Activated B cell treated with CpG ODN at 0.5 μM for 24 hours (primary cell): ENCODE measurements at regions not wholly inside any gene's neighbourhood (a gene's known extent, or its start where the extent isn't known, plus 50 kb on each side); places are given as distances from the start of the nearest gene placed in this dataset.

Experiments
- ATAC-seq: fragments of 200-7000 bp; cut with Tn5 transposase; one replicate; pipeline ENCODE4 v1.10.0; 2021; ENCODE audit warnings: low read depth, mild to moderate bottlenecking, moderate library complexity
- CTCF ChIA-PET: fragments of 350-600 bp; sonication (Branson Sonifier 250); formaldehyde crosslinking; loops from one replicate; lab custom pipeline; 2021; ENCODE audit warnings: antibody characterized with exemption; lab: Charles Lee
- POLR2A ChIA-PET: fragments of 350-600 bp; sonication (Branson Sonifier 250); formaldehyde crosslinking; loops from one replicate; lab custom pipeline; 2021; ENCODE audit warnings: antibody characterized with exemption; lab: Charles Lee
- DNase-seq: peaks from one replicate; pipeline ENCODE4 v3.0.0; 2022
- H3K27ac Mint-ChIP-seq: one replicate; pipeline ENCODE4 v1.8.0; 2020; ENCODE audit warnings: mixed read lengths
- H3K27me3 Mint-ChIP-seq: one replicate; pipeline ENCODE4 v1.8.0; 2021; ENCODE audit warnings: mixed read lengths
- H3K36me3 Mint-ChIP-seq: one replicate; pipeline ENCODE4 v1.8.0; 2021; ENCODE audit warnings: low read depth, mixed read lengths
- H3K4me1 Mint-ChIP-seq: one replicate; pipeline ENCODE4 v1.8.0; 2021; ENCODE audit warnings: mixed read lengths
- H3K4me3 Mint-ChIP-seq: one replicate; pipeline ENCODE4 v1.8.0; 2020; ENCODE audit warnings: mild to moderate bottlenecking, mixed read lengths
- H3K9me3 Mint-ChIP-seq: one replicate; pipeline ENCODE4 v1.8.0; 2020; ENCODE audit warnings: mixed read lengths
- intact Hi-C: fragments of 100-400 bp; cut with micrococcal nuclease; formaldehyde crosslinking; loops from one replicate; pipeline ENCODE4 v1.15.1; 2024
- TF ChIP-seq, protein P1 (sequence below): fragments of 200-600 bp; IDR thresholded peaks from one replicate; pipeline ENCODE4 v1.8.0; 2022; ENCODE audit warnings: antibody characterized with exemption, mild to moderate bottlenecking

DNA sequence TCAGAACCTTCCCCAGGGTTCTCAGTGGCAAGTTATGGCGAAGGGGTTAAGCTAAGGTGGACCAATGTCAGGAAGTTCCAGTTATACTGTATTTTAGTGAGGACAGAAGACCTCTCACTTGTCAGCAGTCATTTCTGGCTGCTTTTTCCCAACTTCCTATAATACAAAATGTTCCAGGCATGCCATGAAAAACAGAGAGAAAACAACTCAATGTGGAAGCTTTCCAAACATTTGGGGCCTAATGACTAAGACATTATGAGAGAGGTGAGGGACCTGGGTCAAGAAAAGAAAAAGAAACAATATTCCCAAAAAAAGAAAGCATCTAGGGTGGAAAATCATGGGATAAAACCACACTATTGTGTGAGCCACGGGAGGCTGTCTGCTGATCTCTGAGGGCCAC is 99.9 kb upstream of the MAP3K4 start:
- TF ChIP-seq, protein P1, sequence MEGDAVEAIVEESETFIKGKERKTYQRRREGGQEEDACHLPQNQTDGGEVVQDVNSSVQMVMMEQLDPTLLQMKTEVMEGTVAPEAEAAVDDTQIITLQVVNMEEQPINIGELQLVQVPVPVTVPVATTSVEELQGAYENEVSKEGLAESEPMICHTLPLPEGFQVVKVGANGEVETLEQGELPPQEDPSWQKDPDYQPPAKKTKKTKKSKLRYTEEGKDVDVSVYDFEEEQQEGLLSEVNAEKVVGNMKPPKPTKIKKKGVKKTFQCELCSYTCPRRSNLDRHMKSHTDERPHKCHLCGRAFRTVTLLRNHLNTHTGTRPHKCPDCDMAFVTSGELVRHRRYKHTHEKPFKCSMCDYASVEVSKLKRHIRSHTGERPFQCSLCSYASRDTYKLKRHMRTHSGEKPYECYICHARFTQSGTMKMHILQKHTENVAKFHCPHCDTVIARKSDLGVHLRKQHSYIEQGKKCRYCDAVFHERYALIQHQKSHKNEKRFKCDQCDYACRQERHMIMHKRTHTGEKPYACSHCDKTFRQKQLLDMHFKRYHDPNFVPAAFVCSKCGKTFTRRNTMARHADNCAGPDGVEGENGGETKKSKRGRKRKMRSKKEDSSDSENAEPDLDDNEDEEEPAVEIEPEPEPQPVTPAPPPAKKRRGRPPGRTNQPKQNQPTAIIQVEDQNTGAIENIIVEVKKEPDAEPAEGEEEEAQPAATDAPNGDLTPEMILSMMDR, result no peak
- DNase-seq, result no peak
- no peak for ATAC-seq
- Mint-ChIP-seq H3K36me3 (no peaks in the 10 kb centered on the region), H3K27me3 (no peaks in the 10 kb centered on the region), H3K4me3 (no peak overlapping the region), H3K4me1 (no peaks in the 10 kb centered on the region), H3K9me3 (peaks cover 3% of the 10 kb centered on the region), H3K27ac (no peak overlapping the region)
- intact Hi-C loops, result no loop called here
- ChIA-PET POLR2A (no interaction called here), CTCF (no interaction called here)

GRCh38 chr6:160895562-160895961 is 96.0 kb upstream of the MAP3K4 start:
- no peak overlapping the region for H3K27ac Mint-ChIP-seq
- CTCF ChIA-PET, result no interaction called here
- no peak for ATAC-seq
- H3K4me1 Mint-ChIP-seq, result no peaks in the 10 kb centered on the region
- H3K36me3 Mint-ChIP-seq, result no peaks in the 10 kb centered on the region
- intact Hi-C loops, result no loop called here
- DNase-seq, result no peak
- H3K4me3 Mint-ChIP-seq, result no peak overlapping the region
- no peaks in the 10 kb centered on the region for H3K27me3 Mint-ChIP-seq
- no peaks in the 10 kb centered on the region for H3K9me3 Mint-ChIP-seq
- POLR2A ChIA-PET, result no interaction called here
- TF ChIP-seq, protein P1, result no peak

DNA sequence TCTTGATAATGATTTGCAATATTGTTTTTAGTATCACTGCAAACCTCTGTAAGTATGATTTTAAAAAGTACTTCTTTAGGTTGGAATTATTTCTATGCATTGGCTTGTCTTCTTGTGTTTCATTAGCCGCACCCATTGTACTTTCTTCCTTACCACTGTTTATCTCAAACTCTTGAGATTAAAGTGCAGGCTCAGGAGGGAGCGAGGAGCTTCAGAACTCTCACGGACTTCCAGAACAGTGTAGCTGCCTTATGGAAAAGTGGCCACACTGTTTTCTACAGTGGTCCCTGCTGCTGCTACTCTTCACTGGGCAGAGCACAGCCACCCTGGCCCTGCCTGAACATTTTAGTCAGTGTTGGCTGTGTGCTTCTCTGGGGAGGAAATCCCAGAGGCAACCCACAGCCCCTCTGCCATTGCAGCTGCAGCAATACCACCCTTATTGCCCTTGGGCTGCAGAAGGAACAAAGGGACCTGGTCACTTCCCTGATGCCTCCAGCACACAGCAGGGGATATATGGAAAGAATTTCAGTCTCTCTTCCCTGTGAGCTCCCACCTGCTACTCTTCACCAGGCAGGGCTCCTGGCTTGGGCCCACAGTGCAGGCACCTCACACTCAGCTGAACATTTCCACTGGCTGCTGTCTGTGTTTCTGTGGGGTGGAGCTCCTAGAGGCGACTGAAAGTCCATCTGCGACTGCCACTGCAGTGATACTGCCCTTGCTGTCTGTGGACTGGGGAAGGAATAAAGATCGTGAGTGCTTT is 91.7 kb upstream of the MAP3K4 start:
- Mint-ChIP-seq H3K4me3 (no peak overlapping the region), H3K27ac (no peak overlapping the region), H3K4me1 (no peaks in the 10 kb centered on the region), H3K9me3 (peaks cover 2% of the 10 kb centered on the region), H3K36me3 (no peaks in the 10 kb centered on the region), H3K27me3 (peaks cover 2% of the 10 kb centered on the region)
- TF ChIP-seq, protein P1, result no peak
- ChIA-PET POLR2A (no interaction called here), CTCF (no interaction called here)
- intact Hi-C loops, result no loop called here
- ATAC-seq (no peak), DNase-seq (no peak)

DNA sequence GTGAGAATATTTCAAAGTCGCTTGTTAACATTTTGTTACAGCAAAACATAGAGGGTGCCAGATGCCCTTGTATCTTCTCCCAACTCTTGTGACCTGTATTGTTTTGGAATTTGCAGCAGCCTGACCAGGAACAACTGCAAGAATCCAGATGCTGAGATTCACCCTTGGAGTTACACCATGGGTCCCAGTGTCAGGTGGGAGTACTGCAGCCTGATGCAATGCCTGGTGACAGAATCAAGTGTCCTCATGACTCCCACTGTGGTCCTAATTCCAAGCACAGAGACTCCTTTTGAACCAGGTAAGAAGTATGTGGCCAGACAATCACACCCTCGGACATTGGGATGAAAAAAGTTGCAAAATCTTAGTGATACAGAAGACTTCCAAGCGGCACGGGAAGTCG is 79.6 kb upstream of the MAP3K4 start:
- H3K4me3 Mint-ChIP-seq, result no peak overlapping the region
- intact Hi-C loops, result no loop called here
- H3K27ac Mint-ChIP-seq, result no peak overlapping the region
- H3K27me3 Mint-ChIP-seq, result peaks cover 4% of the 10 kb centered on the region
- ChIA-PET CTCF (no interaction called here), POLR2A (no interaction called here)
- ATAC-seq (no peak), DNase-seq (no peak)
- H3K9me3 Mint-ChIP-seq, result peaks cover 14% of the 10 kb centered on the region
- no peaks in the 10 kb centered on the region for H3K36me3 Mint-ChIP-seq
- TF ChIP-seq, protein P1, result no peak
- H3K4me1 Mint-ChIP-seq, result no peaks in the 10 kb centered on the region

GRCh38 chr6:160912411-160912810 is 79.2 kb upstream of the MAP3K4 start:
- ChIA-PET POLR2A (no interaction called here), CTCF (no interaction called here)
- H3K9me3 Mint-ChIP-seq, result peaks cover 11% of the 10 kb centered on the region
- TF ChIP-seq, protein P1, result no peak
- no peak overlapping the region for H3K4me3 Mint-ChIP-seq
- peaks cover 4% of the 10 kb centered on the region for H3K27me3 Mint-ChIP-seq
- ATAC-seq (no peak), DNase-seq (no peak)
- H3K36me3 Mint-ChIP-seq, result no peaks in the 10 kb centered on the region
- H3K27ac Mint-ChIP-seq, result no peak overlapping the region
- intact Hi-C loops, result no loop called here
- no peaks in the 10 kb centered on the region for H3K4me1 Mint-ChIP-seq
